ENCODE measurements at regions not wholly inside any gene's neighbourhood (a gene's known extent, or its start where the extent isn't known, plus 50 kb on each side); places are given as distances from the start of the nearest gene placed in this dataset.

GRCh38 chr5:3220638-3221288 is 374.9 kb upstream of the IRX1 start:
- TF ChIP-seq CTCF (IDR thresholded peaks at IDR 0.05): no peak
- Mint-ChIP-seq H3K4me3 (no peak overlapping the region), H3K27me3 (ENCODE audit: low read depth, poor library complexity) (peaks cover 30% of the 10 kb centered on the region), H3K36me3 (ENCODE audit: low read depth) (no peaks in the 10 kb centered on the region), H3K27ac (no peak overlapping the region), H3K9me3 (no peaks in the 10 kb centered on the region), H3K4me1 (peaks cover 7% of the 10 kb centered on the region)
- DNase-seq: no peak

DNA sequence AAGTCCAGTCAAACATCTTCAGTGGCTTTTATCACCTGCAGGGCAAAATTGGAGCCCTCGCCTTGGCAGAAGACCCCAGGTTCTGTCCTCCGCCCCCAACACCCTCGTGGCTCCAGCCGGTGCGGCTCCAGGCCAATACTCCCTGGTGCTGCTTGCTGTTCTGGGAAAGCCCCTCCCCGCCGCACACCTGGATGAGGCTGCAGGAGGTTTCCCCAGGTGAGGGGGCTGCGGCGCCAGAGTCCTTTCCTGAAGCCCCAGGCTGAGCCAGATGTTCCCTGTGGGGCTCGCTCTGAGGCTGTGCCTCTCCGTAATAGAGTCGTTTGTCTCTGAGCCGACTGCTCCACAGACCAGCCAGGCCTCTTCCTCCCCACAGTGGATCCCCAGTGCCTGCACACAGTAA is 375.4 kb upstream of the IRX1 start:
- Mint-ChIP-seq H3K27ac (no peak overlapping the region), H3K4me3 (no peak overlapping the region), H3K27me3 (ENCODE audit: low read depth, poor library complexity) (peaks cover 31% of the 10 kb centered on the region), H3K4me1 (peaks cover 7% of the 10 kb centered on the region), H3K9me3 (no peaks in the 10 kb centered on the region), H3K36me3 (ENCODE audit: low read depth) (no peaks in the 10 kb centered on the region)
- TF ChIP-seq CTCF (IDR thresholded peaks at IDR 0.05): no peak
- no peak for DNase-seq

GRCh38 chr5:3218916-3219650 is 376.5 kb upstream of the IRX1 start:
- no peak for TF ChIP-seq CTCF (IDR thresholded peaks at IDR 0.05)
- Mint-ChIP-seq H3K27me3 (ENCODE audit: low read depth, poor library complexity) (peaks cover 36% of the 10 kb centered on the region), H3K9me3 (no peaks in the 10 kb centered on the region), H3K4me1 (peaks cover 7% of the 10 kb centered on the region), H3K27ac (no peak overlapping the region), H3K36me3 (ENCODE audit: low read depth) (no peaks in the 10 kb centered on the region), H3K4me3 (no peak overlapping the region)
- DNase-seq: no peak

DNA sequence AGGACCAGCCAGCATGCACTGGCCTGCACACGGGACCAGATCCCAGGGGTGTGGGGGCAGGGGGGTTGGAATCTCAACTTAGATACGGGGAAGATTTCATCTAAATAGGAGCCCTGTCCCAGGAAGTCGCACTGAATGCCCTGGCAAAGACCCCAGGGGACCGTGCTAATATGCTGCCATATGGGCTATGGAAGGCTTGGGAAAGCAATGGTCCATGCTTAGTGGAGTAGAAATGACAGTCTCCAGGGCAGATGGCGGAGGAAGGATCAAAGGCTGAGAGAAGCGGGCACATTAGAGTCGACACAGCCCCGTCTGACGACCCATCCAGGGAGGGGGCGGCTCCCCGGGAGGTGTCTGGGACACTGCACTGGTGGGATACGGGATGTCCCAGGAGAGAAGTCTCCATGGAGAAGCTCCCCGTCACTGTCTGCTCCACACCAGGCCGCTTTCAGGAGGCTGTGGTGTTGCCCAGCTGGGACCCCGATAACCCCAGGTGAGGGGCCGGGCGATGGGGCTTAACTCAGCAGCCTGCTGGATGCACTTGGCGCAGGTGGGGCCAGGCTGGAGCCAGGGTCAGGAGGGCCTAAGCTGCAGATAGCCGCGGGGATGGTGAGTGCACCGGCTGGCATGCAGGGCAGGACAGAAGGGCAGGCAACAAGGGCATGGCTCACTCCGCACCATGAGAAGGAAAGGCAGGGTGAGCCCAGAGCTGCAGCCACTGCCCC is 377.7 kb upstream of the IRX1 start:
- Mint-ChIP-seq H3K36me3 (ENCODE audit: low read depth) (no peaks in the 10 kb centered on the region), H3K27ac (no peak overlapping the region), H3K9me3 (no peaks in the 10 kb centered on the region), H3K27me3 (ENCODE audit: low read depth, poor library complexity) (peaks cover 39% of the 10 kb centered on the region), H3K4me1 (peaks cover 7% of the 10 kb centered on the region), H3K4me3 (no peak overlapping the region)
- no peak for DNase-seq
- no peak for TF ChIP-seq CTCF (IDR thresholded peaks at IDR 0.05)

DNA sequence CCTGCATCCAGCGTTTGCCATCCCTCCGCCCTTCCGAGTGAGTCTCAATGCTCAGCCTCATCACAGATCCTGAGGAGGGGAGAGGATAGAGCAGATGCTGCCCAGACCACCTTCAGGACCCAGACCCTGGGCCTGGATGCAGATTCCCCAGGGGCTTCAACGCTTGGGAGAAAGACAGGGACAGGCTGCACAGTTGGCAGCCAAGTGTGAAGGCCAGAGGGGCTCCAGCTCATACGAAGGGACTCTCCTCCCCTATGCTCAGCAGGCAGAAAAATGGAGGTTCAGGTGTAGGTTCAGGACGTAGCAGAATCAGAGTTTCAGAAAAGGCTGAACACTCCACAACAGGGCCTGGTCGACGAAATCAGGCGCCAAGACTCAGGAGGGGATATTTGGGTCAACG is 378.5 kb upstream of the IRX1 start:
- no peaks in the 10 kb centered on the region for H3K9me3 Mint-ChIP-seq
- H3K36me3 Mint-ChIP-seq (ENCODE audit: low read depth): no peaks in the 10 kb centered on the region
- no peak for TF ChIP-seq CTCF (IDR thresholded peaks at IDR 0.05)
- peaks cover 39% of the 10 kb centered on the region for H3K27me3 Mint-ChIP-seq (ENCODE audit: low read depth, poor library complexity)
- peaks cover 7% of the 10 kb centered on the region for H3K4me1 Mint-ChIP-seq
- H3K4me3 Mint-ChIP-seq: no peak overlapping the region
- no peak for DNase-seq
- peak overlapping the region; percentile 29 for H3K27ac Mint-ChIP-seq
